Nephron (organoid): ENCODE measurements at regions not wholly inside any gene's neighbourhood (a gene's known extent, or its start where the extent isn't known, plus 50 kb on each side); places are given as distances from the start of the nearest gene placed in this dataset.

ENCODE experiments used
- H3K27ac Mint-ChIP-seq, 3 experiments: 2 replicates each; pipeline ENCODE4 v1.8.0; 2020; ENCODE audit warnings: mixed read lengths in 3 of 3, mild to moderate bottlenecking in 2 of 3, moderate library complexity in 1 of 3
- H3K27me3 Mint-ChIP-seq: 2 replicates; pipeline ENCODE4 v1.8.0; 2021; ENCODE audit warnings: low read depth, mild to moderate bottlenecking, moderate library complexity, mixed read lengths
- H3K36me3 Mint-ChIP-seq: 2 replicates; pipeline ENCODE4 v1.8.0; 2020; ENCODE audit warnings: low read depth, mixed read lengths
- H3K4me1 Mint-ChIP-seq: 2 replicates; pipeline ENCODE4 v1.8.0; 2020; ENCODE audit warnings: mixed read lengths
- H3K4me3 Mint-ChIP-seq, 3 experiments: 2 replicates each; pipeline ENCODE4 v1.8.0; 2020; ENCODE audit warnings: mild to moderate bottlenecking in 3 of 3, mixed read lengths in 3 of 3, moderate library complexity in 2 of 3
- H3K9me3 Mint-ChIP-seq: 2 replicates; pipeline ENCODE4 v1.8.0; 2020; ENCODE audit warnings: mixed read lengths
- CTCF ChIP-seq, 3 experiments: fragments of 200-600 bp; sonication (generic); IDR thresholded peaks; one replicate each; pipeline ENCODE4 v1.5.0; 2021; ENCODE audit warnings: antibody characterized with exemption in 3 of 3; ENCODE audit not compliant: unreplicated experiment in 3 of 3

GRCh38 chr5:4250254-4250653 is 654.6 kb downstream of the IRX1 start:
- H3K36me3 Mint-ChIP-seq, result no peaks in the 10 kb centered on the region
- no peak overlapping the region for H3K27ac Mint-ChIP-seq
- TF ChIP-seq CTCF (IDR thresholded peaks at IDR 0.05; ENCODE audit: unreplicated experiment in 3 of 3), result no peak
- no peaks in the 10 kb centered on the region for H3K4me1 Mint-ChIP-seq
- peaks cover 15% of the 10 kb centered on the region for H3K27me3 Mint-ChIP-seq
- peaks cover 2% of the 10 kb centered on the region for H3K9me3 Mint-ChIP-seq
- H3K4me3 Mint-ChIP-seq, result no peak overlapping the region

GRCh38 chr5:4252385-4252784 is 656.8 kb downstream of the IRX1 start:
- no peak for TF ChIP-seq CTCF (IDR thresholded peaks at IDR 0.05; ENCODE audit: unreplicated experiment in 3 of 3)
- no peaks in the 10 kb centered on the region for H3K36me3 Mint-ChIP-seq
- no peaks in the 10 kb centered on the region for H3K4me1 Mint-ChIP-seq
- peaks cover 9% of the 10 kb centered on the region for H3K27me3 Mint-ChIP-seq
- H3K9me3 Mint-ChIP-seq, result peaks cover 2% of the 10 kb centered on the region
- H3K4me3 Mint-ChIP-seq, result no peak overlapping the region
- no peak overlapping the region for H3K27ac Mint-ChIP-seq

GRCh38 chr5:4254736-4255135 is 659.1 kb downstream of the IRX1 start:
- Mint-ChIP-seq H3K36me3 (no peaks in the 10 kb centered on the region), H3K27ac (no peak overlapping the region), H3K4me3 (no peak overlapping the region), H3K27me3 (peaks cover 17% of the 10 kb centered on the region), H3K4me1 (no peaks in the 10 kb centered on the region), H3K9me3 (peaks cover 2% of the 10 kb centered on the region)
- no peak for TF ChIP-seq CTCF (IDR thresholded peaks at IDR 0.05; ENCODE audit: unreplicated experiment in 3 of 3)

GRCh38 chr5:4255441-4255840 is 659.8 kb downstream of the IRX1 start:
- peaks cover 17% of the 10 kb centered on the region for H3K27me3 Mint-ChIP-seq
- H3K4me1 Mint-ChIP-seq, result no peaks in the 10 kb centered on the region
- no peak overlapping the region for H3K27ac Mint-ChIP-seq
- no peak for TF ChIP-seq CTCF (IDR thresholded peaks at IDR 0.05; ENCODE audit: unreplicated experiment in 3 of 3)
- H3K36me3 Mint-ChIP-seq, result no peaks in the 10 kb centered on the region
- no peak overlapping the region for H3K4me3 Mint-ChIP-seq
- H3K9me3 Mint-ChIP-seq, result peaks cover 2% of the 10 kb centered on the region

GRCh38 chr5:4258170-4258569 is 662.5 kb downstream of the IRX1 start:
- TF ChIP-seq CTCF (IDR thresholded peaks at IDR 0.05; ENCODE audit: unreplicated experiment in 3 of 3), result no peak
- Mint-ChIP-seq H3K9me3 (no peaks in the 10 kb centered on the region), H3K27me3 (peaks cover 23% of the 10 kb centered on the region), H3K4me1 (no peaks in the 10 kb centered on the region), H3K27ac (no peak overlapping the region), H3K4me3 (no peak overlapping the region), H3K36me3 (no peaks in the 10 kb centered on the region)

GRCh38 chr5:4271193-4271592 is 675.6 kb downstream of the IRX1 start:
- no peak overlapping the region for H3K27ac Mint-ChIP-seq
- peaks cover 5% of the 10 kb centered on the region for H3K36me3 Mint-ChIP-seq
- peaks cover 6% of the 10 kb centered on the region for H3K27me3 Mint-ChIP-seq
- H3K9me3 Mint-ChIP-seq, result peaks cover 29% of the 10 kb centered on the region
- no peaks in the 10 kb centered on the region for H3K4me1 Mint-ChIP-seq
- H3K4me3 Mint-ChIP-seq, result no peak overlapping the region
- TF ChIP-seq CTCF (IDR thresholded peaks at IDR 0.05; ENCODE audit: unreplicated experiment in 3 of 3), result no peak
